ENCODE measurements at regions not wholly inside any gene's neighbourhood (a gene's known extent, or its start where the extent isn't known, plus 50 kb on each side); places are given as distances from the start of the nearest gene placed in this dataset.

GRCh38 chr3:88879905-88880304 lies 227.5 kb upstream of the EPHA3 start:
- POLR2A ChIA-PET (ENCODE audit: unreplicated experiment), result no interaction called here
- no peak overlapping the region for H2BK120ac ChIP-seq (ENCODE audit: low read depth, low read length)
- H3K36me3 ChIP-seq (ENCODE audit: control insufficient read depth, insufficient read depth, low read length), result no peaks in the 10 kb centered on the region
- H2AFZ ChIP-seq (replicated peaks; ENCODE audit: low read length, poor library complexity), result no peak overlapping the region
- no peaks in the 10 kb centered on the region for H3K9me1 ChIP-seq (ENCODE audit: insufficient read depth, low read length)
- in situ Hi-C loops (cut with MboI; ENCODE audit: low sequenced_read_pairs) (no loop called here), intact Hi-C loops (cut with micrococcal nuclease) (no loop called here), dilution Hi-C loops (cut with HindIII; ENCODE audit: low sequenced_read_pairs, unreplicated experiment) (no loop called here)
- no peak overlapping the region for H2AK5ac ChIP-seq (ENCODE audit: low read depth, low read length)
- H3K14ac ChIP-seq (replicated peaks; ENCODE audit: low read depth, low read length), result no peak overlapping the region
- no peak overlapping the region for H2BK20ac ChIP-seq (ENCODE audit: low read depth, low read length)
- H3K4me3 ChIP-seq (ENCODE audit: insufficient read depth, low read depth, low read length), result no peak overlapping the region
- no peak overlapping the region for H3K23ac ChIP-seq (ENCODE audit: low read depth, low read length)
- TF ChIP-seq, protein P1, sequence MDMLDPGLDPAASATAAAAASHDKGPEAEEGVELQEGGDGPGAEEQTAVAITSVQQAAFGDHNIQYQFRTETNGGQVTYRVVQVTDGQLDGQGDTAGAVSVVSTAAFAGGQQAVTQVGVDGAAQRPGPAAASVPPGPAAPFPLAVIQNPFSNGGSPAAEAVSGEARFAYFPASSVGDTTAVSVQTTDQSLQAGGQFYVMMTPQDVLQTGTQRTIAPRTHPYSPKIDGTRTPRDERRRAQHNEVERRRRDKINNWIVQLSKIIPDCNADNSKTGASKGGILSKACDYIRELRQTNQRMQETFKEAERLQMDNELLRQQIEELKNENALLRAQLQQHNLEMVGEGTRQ (IDR thresholded peaks at IDR 0.05; ENCODE audit: low read depth, low read length), result no peak
- TF ChIP-seq MAFK (IDR thresholded peaks at IDR 0.05; ENCODE audit: low read depth, low read length) (no peak), FOS (IDR thresholded peaks at IDR 0.05; ENCODE audit: low read depth, low read length) (no peak), CTCF (conservative IDR thresholded peaks at IDR 0.05; ENCODE audit: low read depth, low read length) (no peak), RFX5 (IDR thresholded peaks at IDR 0.05; ENCODE audit: low read depth, low read length) (no peak), RAD21 (IDR thresholded peaks at IDR 0.05; ENCODE audit: low read length) (no peak), SMC3 (IDR thresholded peaks at IDR 0.05; ENCODE audit: low read depth, low read length) (no peak), CHD1 (IDR thresholded peaks at IDR 0.05; ENCODE audit: low read depth, low read length) (no peak), MAZ (IDR thresholded peaks at IDR 0.05; ENCODE audit: borderline replicate concordance, low read depth, low read length) (no peak), MXI1 (IDR thresholded peaks at IDR 0.05; ENCODE audit: borderline replicate concordance, low read depth, low read length) (no peak), CEBPB (IDR thresholded peaks at IDR 0.05; ENCODE audit: low read depth, low read length) (no peak)
- TF ChIP-seq, protein P2, sequence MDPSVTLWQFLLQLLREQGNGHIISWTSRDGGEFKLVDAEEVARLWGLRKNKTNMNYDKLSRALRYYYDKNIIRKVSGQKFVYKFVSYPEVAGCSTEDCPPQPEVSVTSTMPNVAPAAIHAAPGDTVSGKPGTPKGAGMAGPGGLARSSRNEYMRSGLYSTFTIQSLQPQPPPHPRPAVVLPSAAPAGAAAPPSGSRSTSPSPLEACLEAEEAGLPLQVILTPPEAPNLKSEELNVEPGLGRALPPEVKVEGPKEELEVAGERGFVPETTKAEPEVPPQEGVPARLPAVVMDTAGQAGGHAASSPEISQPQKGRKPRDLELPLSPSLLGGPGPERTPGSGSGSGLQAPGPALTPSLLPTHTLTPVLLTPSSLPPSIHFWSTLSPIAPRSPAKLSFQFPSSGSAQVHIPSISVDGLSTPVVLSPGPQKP (IDR thresholded peaks at IDR 0.05; ENCODE audit: borderline replicate concordance, low read depth, low read length), result no peak
- no peak overlapping the region for H4K91ac ChIP-seq (ENCODE audit: insufficient read depth, low read depth, low read length)
- no peak overlapping the region for H3K4ac ChIP-seq (ENCODE audit: low read depth, low read length)
- H4K5ac ChIP-seq (ENCODE audit: low read depth, low read length), result no peak overlapping the region
- H3K27me3 ChIP-seq (ENCODE audit: control insufficient read depth, insufficient read depth, low read length), result no peaks in the 10 kb centered on the region
- H3K79me1 ChIP-seq (ENCODE audit: low read depth in 1 of 2, low read length in 2 of 2), result no peaks in the 10 kb centered on the region
- 83% methylated on average over 2 of the region's 3 CpGs; no CpG with 5 or more reads in 1 of the 2 experiments for WGBS, 2 experiments (ENCODE audit: extremely low coverage in 2 of 2, insufficient read length in 1 of 2)
- H3K4me2 ChIP-seq (ENCODE audit: low read depth, low read length), result no peak overlapping the region
- H2BK5ac ChIP-seq (ENCODE audit: low read depth, low read length, poor library complexity, severe bottlenecking), result no peak overlapping the region
- H2BK15ac ChIP-seq (ENCODE audit: low read depth, low read length), result no peak overlapping the region
- H3K56ac ChIP-seq (ENCODE audit: extremely low read depth, insufficient read depth, low read length), result no peak overlapping the region
- no peak overlapping the region for H3K9ac ChIP-seq (ENCODE audit: low read depth, low read length)
- H4K8ac ChIP-seq (ENCODE audit: low read depth in 2 of 2, low read length in 2 of 2), result no peak overlapping the region
- no peak for DNase-seq
- no peak overlapping the region for H3K27ac ChIP-seq (ENCODE audit: insufficient read depth, low read length)
- H2AK9ac ChIP-seq (replicated peaks; ENCODE audit: low read depth, low read length, poor library complexity), result no peak overlapping the region
- BruUV-seq (replicated peaks), result no TSS peak
- no peak for ATAC-seq (ENCODE audit: low read depth)
- CTCF ChIA-PET, result no interaction called here
- no peaks in the 10 kb centered on the region for H3K9me3 ChIP-seq (ENCODE audit: control insufficient read depth, insufficient read depth, low read length)
- H3K4me1 ChIP-seq (ENCODE audit: control insufficient read depth, insufficient read depth, low read length), result no peaks in the 10 kb centered on the region
- no peaks in the 10 kb centered on the region for H4K20me1 ChIP-seq (ENCODE audit: insufficient read depth, low read length)
- no peak overlapping the region for H3K18ac ChIP-seq (ENCODE audit: low read depth, low read length)

Data from IMR-90 (cell line).